Activated T-cell treated with anti-CD3 and anti-CD28 coated beads, Interleukin-2, amount 50 U/mL, for 24 hours (primary cell): ENCODE measurements at regions not wholly inside any gene's neighbourhood (a gene's known extent, or its start where the extent isn't known, plus 50 kb on each side); places are given as distances from the start of the nearest gene placed in this dataset.
"Not testable (repeated sequence)": the region's sequence is repeated elsewhere in the genome, so short reads cannot be mapped to it uniquely, and the experiment has no call there.

Experiments used
- DNase-seq: peaks from one replicate; pipeline ENCODE4 v3.0.0-alpha.2; 2020
- H3K27ac Mint-ChIP-seq: 2 replicates; pipeline ENCODE4 v1.8.0; 2020; ENCODE audit warnings: mild to moderate bottlenecking, mixed read lengths
- H3K27me3 Mint-ChIP-seq: 2 replicates; pipeline ENCODE4 v1.8.0; 2020; ENCODE audit warnings: mixed read lengths
- H3K36me3 Mint-ChIP-seq: 2 replicates; pipeline ENCODE4 v1.8.0; 2020; ENCODE audit warnings: low read depth, mixed read lengths
- H3K4me1 Mint-ChIP-seq: 2 replicates; pipeline ENCODE4 v1.8.0; 2020; ENCODE audit warnings: low read depth, mixed read lengths
- H3K4me3 Mint-ChIP-seq: 2 replicates; pipeline ENCODE4 v1.8.0; 2020; ENCODE audit warnings: mild to moderate bottlenecking, moderate library complexity, mixed read lengths
- H3K9me3 Mint-ChIP-seq: 2 replicates; pipeline ENCODE4 v1.8.0; 2020; ENCODE audit warnings: mixed read lengths

GRCh38 chr5:159509002-159509660, 178.8 kb upstream of the IL12B start:
- Mint-ChIP-seq H3K27me3 (peaks cover 6% of the 10 kb centered on the region), H3K36me3 (no peaks in the 10 kb centered on the region), H3K4me1 (no peaks in the 10 kb centered on the region), H3K9me3 (no peaks in the 10 kb centered on the region), H3K27ac (no peak overlapping the region), H3K4me3 (no peak overlapping the region)
- DNase-seq = no peak

DNA sequence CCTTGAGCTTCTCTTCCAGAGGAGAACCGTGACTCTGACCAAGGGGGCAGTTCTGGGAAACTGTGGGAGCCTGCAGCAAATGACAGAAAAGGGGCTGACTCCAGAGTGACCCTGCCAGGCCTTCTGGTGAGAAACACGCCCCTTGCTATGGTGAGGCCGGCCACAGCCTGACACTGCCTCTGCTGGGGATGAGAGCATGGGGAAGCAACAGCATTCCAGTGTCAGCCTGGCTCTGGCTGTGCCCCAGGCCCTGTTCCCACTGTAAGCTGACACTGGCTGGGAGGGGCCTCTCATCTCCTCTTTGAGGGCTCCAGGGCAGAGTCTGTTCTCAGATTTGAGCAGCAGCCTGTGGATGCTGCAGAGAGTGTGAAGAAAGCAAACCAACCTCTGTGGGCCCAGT, 180.0 kb upstream of the IL12B start:
- H3K36me3 Mint-ChIP-seq = no peaks in the 10 kb centered on the region
- peaks cover 9% of the 10 kb centered on the region for H3K27me3 Mint-ChIP-seq

DNA sequence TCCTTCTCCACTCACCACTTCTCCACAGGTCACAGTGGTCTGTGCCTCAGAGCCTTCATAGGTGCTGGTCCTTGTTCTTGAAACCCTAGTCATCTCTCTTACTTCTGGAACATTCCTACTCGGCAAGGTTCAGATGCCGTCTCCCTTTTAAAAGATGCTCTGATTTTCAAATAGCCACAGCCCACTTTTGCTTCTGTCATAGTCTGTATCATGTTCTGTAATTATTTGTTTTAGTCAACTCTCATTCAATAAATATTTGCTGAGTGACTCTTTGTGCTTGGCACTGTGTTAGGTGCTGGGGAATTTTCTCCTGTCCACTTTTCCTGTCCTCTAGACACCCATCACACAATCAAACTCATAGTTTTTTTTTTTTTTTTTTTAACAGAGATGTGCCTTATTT, 181.3 kb upstream of the IL12B start:
- H3K27ac Mint-ChIP-seq = no peak overlapping the region
- H3K36me3 Mint-ChIP-seq = no peaks in the 10 kb centered on the region
- no peaks in the 10 kb centered on the region for H3K9me3 Mint-ChIP-seq
- H3K4me3 Mint-ChIP-seq = no peak overlapping the region
- H3K4me1 Mint-ChIP-seq = peaks cover 10% of the 10 kb centered on the region
- DNase-seq = no peak
- peaks cover 10% of the 10 kb centered on the region for H3K27me3 Mint-ChIP-seq

More for the DNA sequence above, 180.0 kb upstream of the IL12B start:
- Mint-ChIP-seq H3K4me3 (no peak overlapping the region), H3K9me3 (no peaks in the 10 kb centered on the region), H3K4me1 (peaks cover 4% of the 10 kb centered on the region), H3K27ac (no peak overlapping the region)
- DNase-seq = no peak

GRCh38 chr5:159512064-159512463, 181.8 kb upstream of the IL12B start:
- Mint-ChIP-seq H3K4me1 (peaks cover 10% of the 10 kb centered on the region), H3K9me3 (no peaks in the 10 kb centered on the region), H3K27ac (no peak overlapping the region), H3K36me3 (no peaks in the 10 kb centered on the region), H3K27me3 (peaks cover 10% of the 10 kb centered on the region), H3K4me3 (no peak overlapping the region)
- no peak for DNase-seq

DNA sequence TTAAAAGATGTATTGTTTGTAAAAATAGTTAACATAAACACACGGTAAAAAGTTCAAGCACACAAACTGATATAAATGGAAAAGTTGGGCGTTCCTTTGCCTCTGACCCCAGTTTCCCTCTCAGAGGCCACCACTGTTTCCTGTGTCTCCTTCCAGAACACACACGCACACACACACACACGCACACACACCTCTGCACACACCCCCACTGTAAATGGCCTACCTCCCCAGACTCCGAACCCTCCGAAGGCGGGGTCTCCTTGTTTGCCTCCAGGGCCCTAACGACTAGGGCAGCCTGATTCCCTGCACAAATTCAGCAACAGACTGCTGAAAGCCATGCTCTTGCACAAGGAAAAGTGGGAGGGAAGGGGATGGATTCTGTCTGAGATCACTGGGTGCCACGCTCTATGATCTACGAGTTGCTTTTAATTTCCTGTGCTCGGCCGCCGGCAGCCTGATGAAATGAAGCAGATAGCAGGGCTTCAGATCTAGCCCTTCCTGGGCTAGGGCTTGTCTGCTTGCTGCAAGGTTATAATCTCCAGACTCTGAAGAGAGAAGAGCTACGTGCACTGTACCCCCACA, 184.0 kb upstream of the IL12B start:
- no peak for DNase-seq
- Mint-ChIP-seq H3K4me1 (peaks cover 10% of the 10 kb centered on the region), H3K9me3 (no peaks in the 10 kb centered on the region), H3K27ac (no peak overlapping the region), H3K4me3 (no peak overlapping the region), H3K27me3 (peaks cover 10% of the 10 kb centered on the region), H3K36me3 (no peaks in the 10 kb centered on the region)

DNA sequence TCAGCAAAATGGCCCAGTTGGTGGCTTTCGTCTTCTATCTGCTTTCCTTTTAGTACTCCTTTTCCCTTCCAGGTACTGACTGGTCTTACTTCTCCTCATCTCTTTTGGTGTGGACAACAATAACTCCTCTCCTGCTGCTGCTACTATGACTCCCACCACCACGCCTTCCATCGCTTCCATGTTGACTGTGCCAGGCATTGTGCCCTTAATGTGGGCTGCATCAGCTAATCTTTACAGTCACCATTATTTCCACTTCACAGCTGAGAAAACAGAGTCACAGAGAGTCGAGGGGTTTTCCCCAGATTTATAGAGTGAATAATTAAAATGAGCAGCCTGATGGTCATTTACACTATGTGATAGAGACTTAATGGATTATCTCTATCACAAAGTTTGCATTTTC, 184.9 kb upstream of the IL12B start:
- H3K4me3 Mint-ChIP-seq = no peak overlapping the region
- no peaks in the 10 kb centered on the region for H3K36me3 Mint-ChIP-seq
- H3K27me3 Mint-ChIP-seq = peaks cover 10% of the 10 kb centered on the region
- H3K4me1 Mint-ChIP-seq = peaks cover 10% of the 10 kb centered on the region
- no peak for DNase-seq
- H3K9me3 Mint-ChIP-seq = no peaks in the 10 kb centered on the region
- H3K27ac Mint-ChIP-seq = no peak overlapping the region

DNA sequence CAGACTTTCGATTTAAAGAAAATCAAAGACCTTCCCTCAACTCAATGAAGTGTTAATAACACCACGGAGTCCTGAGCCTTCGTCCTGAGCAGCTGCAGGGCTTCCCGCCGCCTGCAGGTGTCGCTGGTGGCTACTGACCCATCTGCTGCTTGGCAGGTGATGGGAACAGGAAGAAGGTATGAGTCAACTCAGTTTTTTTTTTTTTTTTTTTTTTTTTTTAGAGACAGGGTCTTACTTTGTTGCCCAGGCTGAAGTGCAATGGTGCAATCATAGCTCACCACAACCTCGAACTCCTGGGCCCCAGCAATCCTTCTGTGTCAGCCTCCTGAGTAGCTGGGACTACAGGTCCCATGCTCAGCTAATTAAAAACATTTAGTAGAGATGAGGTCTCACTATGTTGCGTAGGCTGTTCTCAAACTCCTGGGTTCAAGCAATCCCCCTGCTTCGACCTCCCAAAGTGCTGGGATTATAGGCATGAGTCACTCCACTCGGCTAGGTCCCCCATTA, 185.7 kb upstream of the IL12B start:
- Mint-ChIP-seq H3K27me3 (peaks cover 10% of the 10 kb centered on the region), H3K36me3 (no peaks in the 10 kb centered on the region), H3K4me1 (peaks cover 10% of the 10 kb centered on the region), H3K4me3 (no peak overlapping the region), H3K9me3 (no peaks in the 10 kb centered on the region), H3K27ac (no peak overlapping the region)
- DNase-seq = peak; percentile 85

- H3K27me3 Mint-ChIP-seq = peaks cover 6% of the 10 kb centered on the region
- no peak for DNase-seq
- H3K36me3 Mint-ChIP-seq = no peaks in the 10 kb centered on the region
- no peaks in the 10 kb centered on the region for H3K9me3 Mint-ChIP-seq
- H3K27ac Mint-ChIP-seq = no peak overlapping the region
- H3K4me1 Mint-ChIP-seq = peaks cover 10% of the 10 kb centered on the region
- no peak overlapping the region for H3K4me3 Mint-ChIP-seq
Measured at GRCh38 chr5:159518371-159518770, 188.1 kb upstream of the IL12B start.

GRCh38 chr5:159519365-159519764, 189.1 kb upstream of the IL12B start:
- H3K4me3 Mint-ChIP-seq = no peak overlapping the region
- no peaks in the 10 kb centered on the region for H3K36me3 Mint-ChIP-seq
- no peak overlapping the region for H3K27ac Mint-ChIP-seq
- H3K27me3 Mint-ChIP-seq = peaks cover 4% of the 10 kb centered on the region
- no peak for DNase-seq
- peaks cover 10% of the 10 kb centered on the region for H3K4me1 Mint-ChIP-seq
- no peaks in the 10 kb centered on the region for H3K9me3 Mint-ChIP-seq

DNA sequence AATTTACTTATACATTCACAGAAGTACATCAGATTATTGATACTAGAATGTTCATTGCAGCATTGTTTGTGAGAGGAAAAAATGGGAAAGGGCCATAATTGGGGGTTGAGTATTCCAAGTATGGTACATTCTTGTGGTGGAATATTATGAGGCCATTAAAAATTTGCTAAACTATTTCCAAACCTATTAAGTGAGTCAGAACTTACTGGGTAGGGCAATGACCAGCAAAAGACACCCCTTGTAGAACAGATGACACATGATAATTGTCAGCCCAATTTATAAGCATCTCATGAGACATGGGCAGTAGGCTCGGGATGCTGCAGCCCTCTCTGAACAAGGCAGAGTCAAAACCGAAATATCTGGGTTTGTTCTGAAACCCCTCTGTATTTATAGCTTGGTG, 192.6 kb upstream of the IL12B start:
- Mint-ChIP-seq H3K27me3 (no peaks in the 10 kb centered on the region), H3K4me1 (no peaks in the 10 kb centered on the region), H3K27ac (no peak overlapping the region), H3K4me3 (no peak overlapping the region), H3K9me3 (no peaks in the 10 kb centered on the region), H3K36me3 (no peaks in the 10 kb centered on the region)
- no peak for DNase-seq

DNA sequence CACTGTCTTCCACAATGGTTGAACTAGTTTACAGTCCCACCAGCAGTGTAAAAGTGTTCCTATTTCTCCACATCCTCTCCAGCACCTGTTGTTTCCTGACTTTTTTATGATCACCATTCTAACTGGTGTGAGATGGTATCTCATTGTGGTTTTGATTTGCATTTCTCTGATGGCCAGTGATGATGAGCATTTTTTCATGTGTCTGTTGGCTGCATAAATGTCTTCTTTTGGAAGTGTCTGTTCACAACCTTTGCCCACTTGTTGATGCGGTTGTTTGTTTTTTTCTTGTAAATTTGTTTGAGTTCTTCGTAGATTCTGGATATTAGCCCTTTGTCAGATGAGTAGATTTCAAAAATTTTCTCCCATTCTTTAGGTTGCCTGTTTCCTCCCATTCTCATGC, 194.0 kb upstream of the IL12B start:
- DNase-seq, H3K27ac Mint-ChIP-seq, H3K36me3 Mint-ChIP-seq, H3K4me1 Mint-ChIP-seq, H3K9me3 Mint-ChIP-seq, H3K27me3 Mint-ChIP-seq, H3K4me3 Mint-ChIP-seq: not testable (repeated sequence)

DNA sequence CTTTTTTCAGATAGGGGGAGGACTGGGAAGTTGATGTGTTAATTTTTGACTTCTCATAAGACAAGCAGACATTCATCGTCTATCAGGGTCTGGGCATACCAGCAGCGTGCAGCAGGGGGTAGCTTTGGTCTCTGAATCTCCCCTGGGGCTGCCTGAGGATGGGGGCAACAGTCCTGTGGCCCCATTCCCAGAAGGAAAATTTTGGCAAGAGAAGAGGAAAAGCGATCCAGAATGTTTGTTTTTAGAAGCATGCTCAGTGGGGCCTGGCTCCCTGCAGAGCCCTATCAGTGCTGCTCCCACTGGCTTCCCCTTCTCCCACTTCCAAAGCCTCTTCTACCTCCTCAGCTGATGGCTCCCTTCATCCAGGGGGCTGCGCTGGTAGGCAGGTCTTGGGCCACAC, 194.8 kb upstream of the IL12B start:
- Mint-ChIP-seq H3K27ac (no peak overlapping the region), H3K4me1 (no peaks in the 10 kb centered on the region), H3K4me3 (no peak overlapping the region), H3K27me3 (no peaks in the 10 kb centered on the region), H3K9me3 (peaks cover 7% of the 10 kb centered on the region), H3K36me3 (no peaks in the 10 kb centered on the region)
- no peak for DNase-seq

DNA sequence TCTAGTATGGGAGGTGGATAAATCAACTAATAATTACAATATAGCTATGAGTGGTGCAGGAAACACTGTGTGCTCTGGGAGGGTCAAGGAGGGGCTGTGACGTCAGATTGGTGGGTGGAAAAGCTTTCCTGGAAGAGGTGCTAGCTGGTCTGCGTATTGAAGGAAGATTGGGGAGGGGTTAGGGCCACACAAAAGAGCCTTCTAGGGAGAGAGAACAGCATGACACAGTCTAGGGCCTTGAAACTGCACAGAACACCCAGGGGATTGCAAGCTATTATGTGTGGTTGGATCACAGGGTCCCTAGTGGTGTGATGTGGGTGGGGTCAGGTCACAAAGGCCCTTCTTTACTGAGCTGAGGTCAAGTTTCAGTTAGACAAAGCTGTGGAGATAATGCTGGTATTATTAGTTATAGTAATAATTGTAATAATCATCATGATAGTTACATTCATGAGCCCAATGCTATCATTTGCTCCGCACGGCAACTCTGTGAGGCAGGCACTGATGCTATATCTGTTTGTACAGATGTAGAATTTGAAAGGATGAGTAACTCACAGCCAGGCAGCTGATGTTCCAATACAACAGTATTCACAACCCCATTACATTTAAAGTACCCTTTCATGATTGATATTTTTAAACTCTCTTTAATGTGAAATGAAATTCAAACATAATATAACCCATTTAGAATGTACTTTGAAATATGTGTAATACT, 197.4 kb upstream of the IL12B start:
- Mint-ChIP-seq H3K4me1 (no peaks in the 10 kb centered on the region), H3K36me3 (no peaks in the 10 kb centered on the region), H3K4me3 (no peak overlapping the region), H3K27ac (no peak overlapping the region), H3K27me3 (no peaks in the 10 kb centered on the region), H3K9me3 (peaks cover 7% of the 10 kb centered on the region)
- DNase-seq = no peak

GRCh38 chr5:159531554-159532105, 201.3 kb upstream of the IL12B start:
- H3K36me3 Mint-ChIP-seq = no peaks in the 10 kb centered on the region
- no peak for DNase-seq
- H3K4me1 Mint-ChIP-seq = no peaks in the 10 kb centered on the region
- no peak overlapping the region for H3K4me3 Mint-ChIP-seq
- H3K9me3 Mint-ChIP-seq = peaks cover 7% of the 10 kb centered on the region
- no peak overlapping the region for H3K27ac Mint-ChIP-seq
- no peaks in the 10 kb centered on the region for H3K27me3 Mint-ChIP-seq

DNA sequence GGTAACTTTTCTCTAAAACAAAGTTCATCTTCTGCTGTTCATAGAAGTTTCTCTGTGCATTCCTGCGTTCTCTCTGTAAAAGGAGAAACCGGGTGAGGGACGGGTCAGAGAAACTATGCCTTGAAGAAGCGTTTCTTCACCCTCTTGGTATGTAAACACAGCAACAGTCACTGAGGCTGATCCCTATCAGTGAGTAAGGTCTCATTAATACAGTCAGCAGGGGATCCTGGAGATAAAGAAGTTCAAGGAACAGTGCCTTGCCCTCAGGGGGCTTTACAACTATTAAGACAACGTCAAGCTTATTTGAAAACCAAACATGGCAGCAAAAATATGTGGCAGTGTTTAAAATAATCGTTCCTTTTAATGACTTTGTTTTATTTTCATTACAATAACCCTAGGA, 202.9 kb upstream of the IL12B start:
- no peak for DNase-seq
- Mint-ChIP-seq H3K4me3 (no peak overlapping the region), H3K27ac (no peak overlapping the region), H3K4me1 (no peaks in the 10 kb centered on the region), H3K9me3 (peaks cover 7% of the 10 kb centered on the region), H3K27me3 (no peaks in the 10 kb centered on the region), H3K36me3 (no peaks in the 10 kb centered on the region)
